Colonic mucosa (tissue), 4 donors: ENCODE measurements at regions not wholly inside any gene's neighbourhood (a gene's known extent, or its start where the extent isn't known, plus 50 kb on each side); places are given as distances from the start of the nearest gene placed in this dataset.

ENCODE experiments used
- DNase-seq: peaks from one replicate; pipeline ENCODE4 v3.0.0-alpha.2; 2020
- H3K27ac ChIP-seq: fragments of 200-600 bp; one replicate; pipeline ENCODE4 v1.8.0; 2021
- H3K27me3 ChIP-seq: fragments of 200-600 bp; one replicate; pipeline ENCODE4 v1.8.0; 2021
- H3K36me3 ChIP-seq: fragments of 200-600 bp; one replicate; pipeline ENCODE4 v1.8.0; 2021
- H3K4me1 ChIP-seq: fragments of 200-600 bp; one replicate; pipeline ENCODE4 v1.8.0; 2021; ENCODE audit warnings: mild to moderate bottlenecking
- H3K4me3 ChIP-seq: fragments of 200-600 bp; one replicate; pipeline ENCODE4 v1.8.0; 2021
- H3K9ac ChIP-seq, 2 donors: one replicate each; pipeline ENCODE4 v1.7.0; 2013; ENCODE audit warnings: control low read depth in 2 of 2, low read depth in 2 of 2, low read length in 2 of 2
- H3K9me3 ChIP-seq: fragments of 200-600 bp; one replicate; pipeline ENCODE4 v1.8.0; 2021
- CTCF ChIP-seq: fragments of 200-600 bp; IDR thresholded peaks from one replicate; pipeline ENCODE4 v1.8.0; 2022; ENCODE audit warnings: antibody characterized with exemption, mild to moderate bottlenecking
- intact Hi-C: fragments of 100-400 bp; cut with DNase I; formaldehyde crosslinking; loops from one replicate; pipeline ENCODE4 v1.14.1; 2022
- donor health status: healthy.
- donor health status: DM: no; HTN: no; CAD: no.
- donor health status: DM: no; HTN: no; CAD: no.

GRCh38 chr17:55605705-55606487, 94.6 kb upstream of the SMIM36 start:
- no peak overlapping the region for H3K4me3 ChIP-seq
- H3K36me3 ChIP-seq: no peaks in the 10 kb centered on the region
- no peaks in the 10 kb centered on the region for H3K4me1 ChIP-seq
- no peak for DNase-seq
- intact Hi-C loops: no loop called here
- no peaks in the 10 kb centered on the region for H3K27me3 ChIP-seq
- no peak for TF ChIP-seq CTCF
- H3K27ac ChIP-seq: no peak overlapping the region
- no peak overlapping the region for H3K9ac ChIP-seq
- no peaks in the 10 kb centered on the region for H3K9me3 ChIP-seq

- TF ChIP-seq CTCF: peak; percentile 52
- intact Hi-C loops: loop anchor here (5.0 kb wide), 1 partner anchor 75 kb away; no protein-coding TSS in a partner anchor
- no peak for DNase-seq
Measured at GRCh38 chr17:55601874-55602364, 90.7 kb upstream of the SMIM36 start.

GRCh38 chr17:55598495-55598894, 87.2 kb upstream of the SMIM36 start:
- TF ChIP-seq CTCF: no peak
- Histone ChIP-seq H3K9me3 (no peaks in the 10 kb centered on the region), H3K4me1 (no peaks in the 10 kb centered on the region), H3K9ac (no peak overlapping the region), H3K27ac (no peak overlapping the region), H3K36me3 (no peaks in the 10 kb centered on the region), H3K27me3 (no peaks in the 10 kb centered on the region), H3K4me3 (no peak overlapping the region)
- intact Hi-C loops: no loop called here
- no peak for DNase-seq

More at GRCh38 chr17:55601874-55602364, 90.7 kb upstream of the SMIM36 start:
- Histone ChIP-seq H3K9ac (no peak overlapping the region), H3K27ac (no peak overlapping the region), H3K36me3 (no peaks in the 10 kb centered on the region), H3K4me1 (no peaks in the 10 kb centered on the region), H3K27me3 (no peaks in the 10 kb centered on the region), H3K9me3 (no peaks in the 10 kb centered on the region), H3K4me3 (no peak overlapping the region)

GRCh38 chr17:55588446-55589242, 77.4 kb upstream of the SMIM36 start:
- Histone ChIP-seq H3K9ac (no peak overlapping the region), H3K27me3 (no peaks in the 10 kb centered on the region), H3K4me1 (no peaks in the 10 kb centered on the region), H3K27ac (no peak overlapping the region), H3K36me3 (no peaks in the 10 kb centered on the region), H3K9me3 (no peaks in the 10 kb centered on the region), H3K4me3 (no peak overlapping the region)
- no peak for DNase-seq
- intact Hi-C loops: no loop called here
- no peak for TF ChIP-seq CTCF

- intact Hi-C loops: no loop called here
- no peak for DNase-seq
Measured at GRCh38 chr17:55587608-55588139, 76.4 kb upstream of the SMIM36 start.

More at GRCh38 chr17:55587608-55588139, 76.4 kb upstream of the SMIM36 start:
- Histone ChIP-seq H3K9me3 (no peaks in the 10 kb centered on the region), H3K4me1 (no peaks in the 10 kb centered on the region), H3K36me3 (no peaks in the 10 kb centered on the region), H3K4me3 (no peak overlapping the region), H3K9ac (no peak overlapping the region), H3K27me3 (no peaks in the 10 kb centered on the region), H3K27ac (no peak overlapping the region)
- no peak for TF ChIP-seq CTCF
